SK-N-SH treated with all-trans-retinoic acid at 6 μM for 48 hours (cell line): ENCODE measurements at regions not wholly inside any gene's neighbourhood (a gene's known extent, or its start where the extent isn't known, plus 50 kb on each side); places are given as distances from the start of the nearest gene placed in this dataset.

Source experiments
- BACH2 ChIP-seq: fragments of 250-450 bp; sonication (Bioruptor Pico); IDR thresholded peaks from 2 replicates; pipeline ENCODE4 v1.9.0; 2021; ENCODE audit warnings: mild to moderate bottlenecking, borderline replicate concordance
- CREB5 ChIP-seq: fragments of 250-450 bp; sonication (Bioruptor Pico); IDR thresholded peaks from 2 replicates; pipeline ENCODE4 v1.5.1; 2020; ENCODE audit warnings: low read depth, mild to moderate bottlenecking, moderate library complexity
- CSDC2 ChIP-seq: fragments of 250-450 bp; sonication (Bioruptor Pico); IDR thresholded peaks from 2 replicates; pipeline ENCODE4 v1.5.0; 2020; ENCODE audit warnings: mild to moderate bottlenecking, moderate library complexity
- PATZ1 ChIP-seq: fragments of 250-450 bp; sonication (Bioruptor Pico); IDR thresholded peaks from 2 replicates; pipeline ENCODE4 v1.8.0; 2020; ENCODE audit warnings: mild to moderate bottlenecking, moderate library complexity, borderline replicate concordance
- PPARA ChIP-seq: fragments of 250-450 bp; sonication (Bioruptor Pico); IDR thresholded peaks from 2 replicates; pipeline ENCODE4 v1.5.0; 2020; ENCODE audit warnings: mild to moderate bottlenecking, borderline replicate concordance
- ZNF70 ChIP-seq: fragments of 450-650 bp; formaldehyde crosslinking; IDR thresholded peaks from 2 replicates; pipeline ENCODE4 v1.5.0; 2020; ENCODE audit warnings: mild to moderate bottlenecking, moderate library complexity

- TF ChIP-seq ZNF70 (CRISPR knock-in tag) = no peak
- no peak for TF ChIP-seq BACH2 (CRISPR knock-in tag)
- TF ChIP-seq PATZ1 (CRISPR knock-in tag) = no peak
- no peak for TF ChIP-seq PPARA (CRISPR knock-in tag)
- no peak for TF ChIP-seq CSDC2 (CRISPR knock-in tag)
- TF ChIP-seq CREB5 (CRISPR knock-in tag) = no peak
These were observed 292.2 kb downstream of the ZIC3 start for GRCh38 chrX:137858106-137858505.
